Posterior cingulate gyrus (tissue), 11 donors: ENCODE measurements at regions not wholly inside any gene's neighbourhood (a gene's known extent, or its start where the extent isn't known, plus 50 kb on each side); places are given as distances from the start of the nearest gene placed in this dataset.

ENCODE experiments used
- DNase-seq, 10 donors: peaks; one replicate each; pipeline versions ENCODE4 v3.0.0 to v3.0.0-alpha.2; 2020 to 2021; ENCODE audit warnings: mixed read lengths in 3 of 10
- intact Hi-C: fragments of 100-400 bp; cut with DNase I; formaldehyde crosslinking; loops from one replicate; pipeline ENCODE4 v1.15.1; 2023

DNA sequence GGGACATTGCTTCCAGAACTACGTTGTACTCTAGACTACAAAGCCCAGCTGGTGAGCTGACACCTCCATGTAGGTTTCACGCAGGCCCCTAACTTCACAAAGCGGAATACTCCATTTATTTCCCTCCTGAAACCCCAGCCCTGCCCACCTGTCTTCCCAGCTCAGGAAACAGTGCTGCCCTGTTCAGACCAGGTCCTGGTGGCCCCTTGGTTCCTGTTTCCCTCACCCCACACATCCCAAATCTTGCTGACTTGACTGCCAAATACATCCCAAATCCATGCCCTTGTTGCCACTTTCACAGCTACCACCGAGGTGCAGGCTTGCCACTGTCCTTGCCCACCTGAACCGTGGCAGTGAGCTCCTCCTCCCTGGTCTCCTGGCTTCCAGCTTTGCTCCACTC, 113.1 kb upstream of the PTPN1 start:
- intact Hi-C loops: no loop called here
- no peak for DNase-seq

DNA sequence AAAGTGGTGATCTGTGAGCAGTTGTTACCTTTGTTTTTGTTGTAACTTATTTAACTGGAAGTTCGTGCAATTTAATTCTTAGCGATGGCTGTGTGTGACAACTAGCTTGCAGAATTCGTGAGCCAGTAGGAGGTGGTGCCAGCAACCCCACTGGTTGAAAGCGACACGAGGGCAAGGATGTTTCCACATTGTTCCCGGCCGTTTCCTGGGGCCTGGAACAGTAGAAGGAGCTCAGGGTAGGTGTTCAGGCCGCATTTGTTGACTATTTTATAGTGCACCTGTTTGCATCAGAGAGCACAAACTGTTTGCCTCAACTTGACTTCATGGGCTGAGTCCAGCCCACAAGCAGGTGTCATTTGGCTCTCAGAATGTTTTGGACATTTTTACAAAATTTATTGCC, 112.1 kb upstream of the PTPN1 start:
- DNase-seq: no peak
- intact Hi-C loops: no loop called here

GRCh38 chr20:50398471-50398820, 111.7 kb upstream of the PTPN1 start:
- intact Hi-C loops: no loop called here
- peak in 2 of 10 donors; percentile 71 to 86 for DNase-seq

DNA sequence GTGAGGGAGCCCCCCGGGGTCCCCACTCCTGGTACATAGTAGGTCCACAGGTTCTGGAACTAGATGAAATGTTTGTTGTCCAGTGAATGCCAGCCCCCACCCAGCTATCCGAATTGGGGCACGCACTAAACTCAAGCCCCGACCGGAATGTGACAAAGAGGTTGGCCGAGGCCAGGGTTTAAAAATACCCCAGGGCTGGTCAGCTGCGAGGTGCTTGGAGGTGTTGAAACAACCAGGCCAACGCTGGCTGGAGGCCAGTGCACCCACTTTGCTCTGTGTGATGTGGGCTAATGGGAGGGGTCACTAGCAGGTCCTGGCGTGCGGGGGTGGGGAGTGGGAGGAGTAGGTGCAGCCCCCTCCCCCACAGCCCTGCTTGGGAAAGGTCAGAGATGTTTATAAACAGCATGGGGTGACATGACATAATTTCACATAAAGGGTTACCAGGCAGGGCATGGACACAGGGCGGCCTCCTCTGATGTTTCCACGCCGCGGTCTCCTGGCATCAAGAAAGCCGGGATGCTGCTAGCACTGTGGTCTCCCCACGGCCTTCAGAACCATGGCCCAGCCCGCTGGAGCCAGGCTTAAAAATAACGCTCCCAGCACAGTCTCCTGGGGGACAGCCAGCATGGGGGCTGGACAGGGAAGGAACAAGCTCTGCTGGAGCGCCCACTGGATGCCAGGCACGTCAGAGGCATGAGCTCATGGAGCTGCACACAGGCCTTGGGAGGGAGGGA, 111.2 kb upstream of the PTPN1 start:
- peak; percentile 34 to 97 (median 78) for DNase-seq
- intact Hi-C loops: no loop called here

- intact Hi-C loops: no loop called here
- no peak for DNase-seq
These were observed 110.6 kb upstream of the PTPN1 start for GRCh38 chr20:50399555-50399916.

DNA sequence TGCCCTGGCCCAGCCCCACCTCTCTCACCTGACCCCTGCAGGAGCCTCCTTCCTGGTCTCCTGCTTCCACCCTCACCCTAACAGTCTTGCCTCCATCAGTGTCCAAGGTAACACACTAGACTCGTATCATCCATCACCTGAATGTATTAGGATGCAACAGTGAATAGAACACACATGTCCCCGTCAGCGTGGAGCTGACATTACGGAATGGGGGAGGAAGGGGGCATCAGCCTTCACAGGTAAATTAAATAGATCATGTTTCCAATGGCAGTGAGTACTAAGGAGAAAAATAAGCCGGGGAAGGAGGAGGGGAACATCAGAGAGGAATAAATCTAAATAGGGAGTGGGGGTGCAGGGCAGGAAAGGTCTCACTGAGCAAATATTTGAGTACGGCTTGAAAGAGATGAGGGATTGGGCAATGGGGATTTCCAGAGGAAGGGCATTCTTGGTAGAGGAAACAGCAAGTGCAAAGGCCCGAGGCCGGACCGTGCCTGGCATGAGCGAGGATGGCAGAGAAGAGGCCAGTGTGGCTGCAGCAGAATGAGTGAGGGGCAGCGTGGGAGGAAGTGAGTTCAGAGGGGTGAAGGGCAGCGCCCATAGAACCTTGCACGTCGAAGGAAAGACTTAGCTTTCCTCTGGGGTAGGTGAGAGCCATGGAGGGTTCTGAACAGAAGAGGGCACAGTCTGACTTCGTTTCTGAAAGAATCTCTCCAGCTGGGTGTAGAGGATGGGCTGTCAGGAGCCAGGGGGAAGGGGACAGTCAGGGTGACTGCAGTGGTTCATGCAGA, 110.1 kb upstream of the PTPN1 start:
- intact Hi-C loops: no loop called here
- peak in 1 of 10 donors; percentile 41 for DNase-seq

- DNase-seq: no peak
- intact Hi-C loops: no loop called here
These were observed 109.2 kb upstream of the PTPN1 start for GRCh38 chr20:50400705-50401586.

- DNase-seq: no peak
- intact Hi-C loops: no loop called here
These were observed 108.4 kb upstream of the PTPN1 start for GRCh38 chr20:50401587-50402418.

- no peak for DNase-seq
- intact Hi-C loops: no loop called here
These were observed 106.4 kb upstream of the PTPN1 start for GRCh38 chr20:50403565-50404418.

- no peak for DNase-seq
- intact Hi-C loops: no loop called here
These were observed 105.6 kb upstream of the PTPN1 start for GRCh38 chr20:50404419-50405234.

DNA sequence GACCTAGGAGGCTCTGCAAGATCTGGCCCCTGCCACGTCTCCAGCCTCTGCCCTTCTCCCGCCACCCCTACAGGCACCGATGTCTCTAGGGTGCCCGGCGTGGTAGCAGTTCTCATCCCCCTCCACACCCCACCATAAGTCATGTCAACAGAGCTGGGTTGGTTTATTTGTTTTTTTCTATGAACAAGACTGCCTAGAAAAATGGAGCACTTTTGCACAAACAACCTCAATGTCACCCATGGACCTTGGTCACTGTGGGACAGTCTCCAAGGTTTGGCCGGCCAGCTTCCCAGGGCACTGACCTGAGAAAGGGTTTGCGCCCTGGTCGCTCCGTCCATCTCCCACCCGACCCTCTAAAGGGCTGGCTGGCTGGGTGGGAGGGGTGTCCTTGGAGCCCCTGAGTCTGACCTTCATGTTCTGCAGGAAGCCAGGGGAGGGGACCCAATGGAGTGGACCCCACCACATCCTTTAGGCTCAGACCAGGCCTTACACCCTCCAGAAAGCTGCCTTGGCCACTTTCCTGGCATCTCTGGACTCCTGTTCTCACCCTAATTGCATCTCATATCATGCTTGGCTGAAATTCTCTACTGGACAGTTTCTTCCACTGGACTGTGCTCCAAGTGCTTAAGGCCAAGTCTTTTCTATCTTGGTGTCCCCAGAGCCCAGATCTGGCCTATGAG, 104.8 kb upstream of the PTPN1 start:
- no peak for DNase-seq
- intact Hi-C loops: no loop called here

DNA sequence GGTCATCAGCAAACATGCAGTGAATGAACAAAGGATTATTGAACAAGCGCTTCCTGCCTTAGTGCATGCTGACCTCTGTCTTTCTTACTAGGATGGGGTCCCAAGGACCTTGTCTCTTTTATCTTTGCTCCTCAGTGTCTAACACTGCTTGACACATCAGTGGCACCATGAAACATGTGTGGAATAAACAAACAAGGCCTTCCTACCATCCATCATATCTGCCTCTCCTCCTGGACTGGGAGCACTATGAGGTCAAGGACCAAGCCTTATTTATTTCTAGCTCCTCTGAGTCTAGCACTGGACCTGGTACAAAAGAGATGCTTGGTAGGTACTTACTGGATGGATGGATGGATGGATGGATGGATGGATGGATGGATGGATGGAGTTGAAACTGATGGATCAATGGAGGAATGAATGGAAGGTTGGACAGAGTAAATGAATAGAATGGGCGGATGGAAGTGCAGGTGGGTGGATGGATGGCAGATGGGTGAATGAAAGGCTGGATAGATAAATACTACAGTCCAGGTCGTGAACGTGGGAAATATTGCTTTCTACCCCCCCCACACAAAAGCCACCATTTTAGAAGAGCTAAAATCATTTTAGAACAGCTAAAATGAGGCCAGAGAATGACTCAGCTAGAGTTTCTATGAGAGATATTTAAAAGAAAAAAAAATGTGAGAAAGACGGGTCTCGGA, 104.1 kb upstream of the PTPN1 start:
- intact Hi-C loops: no loop called here
- no peak for DNase-seq

- DNase-seq: no peak
- intact Hi-C loops: no loop called here
These were observed 103.5 kb upstream of the PTPN1 start for GRCh38 chr20:50406610-50407136.

- intact Hi-C loops: no loop called here
- DNase-seq: no peak
These were observed 101.4 kb upstream of the PTPN1 start for GRCh38 chr20:50408526-50409364.

DNA sequence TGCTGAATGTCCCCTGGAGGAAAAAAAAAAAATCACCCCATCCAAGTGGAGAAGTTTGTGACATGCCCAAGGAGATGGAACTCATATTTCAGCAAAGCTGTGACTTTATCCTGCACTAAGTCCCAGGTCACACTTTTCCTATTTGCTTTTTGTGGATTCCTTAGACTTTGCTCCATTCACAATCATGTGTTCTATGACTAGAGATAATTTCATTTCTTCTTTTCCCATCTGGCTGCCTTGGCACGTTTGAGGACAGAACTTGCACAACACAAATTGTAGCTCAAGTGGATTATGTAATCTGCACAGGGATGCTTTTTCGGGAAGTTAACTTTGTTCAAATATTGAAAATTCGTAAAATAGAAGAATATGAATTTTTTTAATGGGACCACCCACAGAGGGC, 100.7 kb upstream of the PTPN1 start:
- intact Hi-C loops: no loop called here
- DNase-seq: no peak

- DNase-seq: no peak
- intact Hi-C loops: no loop called here
These were observed 99.8 kb upstream of the PTPN1 start for GRCh38 chr20:50410343-50410742.
